ENCODE measurements at regions not wholly inside any gene's neighbourhood (a gene's known extent, or its start where the extent isn't known, plus 50 kb on each side); places are given as distances from the start of the nearest gene placed in this dataset.
"Not testable (repeated sequence)": the region's sequence is repeated elsewhere in the genome, so short reads cannot be mapped to it uniquely, and the experiment has no call there.

DNA sequence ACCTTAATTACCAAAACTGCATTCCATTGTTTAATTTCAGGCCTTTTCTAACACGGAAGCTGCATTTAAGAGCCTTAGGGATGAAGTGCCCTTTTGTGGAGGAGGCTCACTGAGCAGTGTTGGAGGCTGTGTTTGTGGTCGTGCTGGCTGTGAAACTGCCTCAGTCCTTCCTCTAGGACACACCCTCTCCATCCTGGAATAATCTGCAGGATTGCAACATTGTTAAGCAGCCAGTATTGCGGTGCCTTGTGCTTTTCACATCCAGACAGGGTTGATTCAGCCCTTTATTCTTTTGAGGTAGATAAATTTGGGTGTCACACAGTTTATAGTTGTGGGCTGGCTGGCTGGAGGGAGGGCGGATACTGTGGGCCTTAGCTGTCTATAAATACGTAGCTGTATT, 141.6 kb downstream of the CDRT15L2 start:
- ChIA-PET POLR2A (no interaction called here), RAD21 (ENCODE audit: low non-redundant PET in 1 of 2, low total read pairs in 2 of 2, uncharacterized antibody in 2 of 2, unreplicated experiment in 2 of 2) (no interaction called here), CTCF (no interaction called here)
- intact Hi-C loops (cut with micrococcal nuclease), result no loop called here
- no peak overlapping the region for H3K4me2 ChIP-seq (ENCODE audit: low read length)
- no TSS peak for BruUV-seq (replicated peaks)
- no peaks in the 10 kb centered on the region for H4K20me1 ChIP-seq (ENCODE audit: insufficient read depth)
- no peaks in the 10 kb centered on the region for H3K79me2 ChIP-seq (ENCODE audit: insufficient read depth, low read length)
- H3K9ac ChIP-seq (ENCODE audit: low read length), result no peak overlapping the region
- no peaks in the 10 kb centered on the region for H3K4me1 ChIP-seq (ENCODE audit: control insufficient read depth in 1 of 2, insufficient read depth in 2 of 2, low read length in 2 of 2)
- DNase-seq (ENCODE audit: low read depth, low spot score) (no peak), ATAC-seq (no peak)
- TF ChIP-seq CBX3 (IDR thresholded peaks at IDR 0.05; ENCODE audit: low read depth) (no peak), CEBPB (IDR thresholded peaks at IDR 0.05; ENCODE audit: low read depth) (no peak), SIN3A (IDR thresholded peaks at IDR 0.05; ENCODE audit: low read depth) (no peak), ZFX (IDR thresholded peaks at IDR 0.05) (no peak), POLR2AphosphoS5 (IDR thresholded peaks at IDR 0.05; ENCODE audit: low read depth, low read length) (no peak), JUND (IDR thresholded peaks at IDR 0.05) (no peak), EZH2phosphoT487 (IDR thresholded peaks at IDR 0.05; ENCODE audit: borderline replicate concordance) (no peak)
- TF ChIP-seq, protein P1, sequence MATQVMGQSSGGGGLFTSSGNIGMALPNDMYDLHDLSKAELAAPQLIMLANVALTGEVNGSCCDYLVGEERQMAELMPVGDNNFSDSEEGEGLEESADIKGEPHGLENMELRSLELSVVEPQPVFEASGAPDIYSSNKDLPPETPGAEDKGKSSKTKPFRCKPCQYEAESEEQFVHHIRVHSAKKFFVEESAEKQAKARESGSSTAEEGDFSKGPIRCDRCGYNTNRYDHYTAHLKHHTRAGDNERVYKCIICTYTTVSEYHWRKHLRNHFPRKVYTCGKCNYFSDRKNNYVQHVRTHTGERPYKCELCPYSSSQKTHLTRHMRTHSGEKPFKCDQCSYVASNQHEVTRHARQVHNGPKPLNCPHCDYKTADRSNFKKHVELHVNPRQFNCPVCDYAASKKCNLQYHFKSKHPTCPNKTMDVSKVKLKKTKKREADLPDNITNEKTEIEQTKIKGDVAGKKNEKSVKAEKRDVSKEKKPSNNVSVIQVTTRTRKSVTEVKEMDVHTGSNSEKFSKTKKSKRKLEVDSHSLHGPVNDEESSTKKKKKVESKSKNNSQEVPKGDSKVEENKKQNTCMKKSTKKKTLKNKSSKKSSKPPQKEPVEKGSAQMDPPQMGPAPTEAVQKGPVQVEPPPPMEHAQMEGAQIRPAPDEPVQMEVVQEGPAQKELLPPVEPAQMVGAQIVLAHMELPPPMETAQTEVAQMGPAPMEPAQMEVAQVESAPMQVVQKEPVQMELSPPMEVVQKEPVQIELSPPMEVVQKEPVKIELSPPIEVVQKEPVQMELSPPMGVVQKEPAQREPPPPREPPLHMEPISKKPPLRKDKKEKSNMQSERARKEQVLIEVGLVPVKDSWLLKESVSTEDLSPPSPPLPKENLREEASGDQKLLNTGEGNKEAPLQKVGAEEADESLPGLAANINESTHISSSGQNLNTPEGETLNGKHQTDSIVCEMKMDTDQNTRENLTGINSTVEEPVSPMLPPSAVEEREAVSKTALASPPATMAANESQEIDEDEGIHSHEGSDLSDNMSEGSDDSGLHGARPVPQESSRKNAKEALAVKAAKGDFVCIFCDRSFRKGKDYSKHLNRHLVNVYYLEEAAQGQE (IDR thresholded peaks at IDR 0.05; ENCODE audit: low read depth), result no peak
- no peak overlapping the region for H3K27ac ChIP-seq (ENCODE audit: low read depth, low read length)
- no peaks in the 10 kb centered on the region for H3K27me3 ChIP-seq (ENCODE audit: insufficient read depth, low read length)
- H3K9me2 ChIP-seq (ENCODE audit: insufficient read depth), result no peaks in the 10 kb centered on the region
- H2AFZ ChIP-seq (ENCODE audit: low read depth, low read length, poor library complexity, severe bottlenecking), result no peak overlapping the region
- no peaks in the 10 kb centered on the region for H3K36me3 ChIP-seq (ENCODE audit: control insufficient read depth in 1 of 2, insufficient read depth in 2 of 2, low read length in 2 of 2)
- H3K9me3 ChIP-seq (ENCODE audit: control insufficient read depth in 1 of 2, insufficient read depth in 1 of 2, low read depth in 1 of 2, low read length in 2 of 2), result no peaks in the 10 kb centered on the region
- no peak overlapping the region for H3K4me3 ChIP-seq (replicated peaks in 1 of 2; ENCODE audit: low read depth in 1 of 2, low read length in 2 of 2)

DNA sequence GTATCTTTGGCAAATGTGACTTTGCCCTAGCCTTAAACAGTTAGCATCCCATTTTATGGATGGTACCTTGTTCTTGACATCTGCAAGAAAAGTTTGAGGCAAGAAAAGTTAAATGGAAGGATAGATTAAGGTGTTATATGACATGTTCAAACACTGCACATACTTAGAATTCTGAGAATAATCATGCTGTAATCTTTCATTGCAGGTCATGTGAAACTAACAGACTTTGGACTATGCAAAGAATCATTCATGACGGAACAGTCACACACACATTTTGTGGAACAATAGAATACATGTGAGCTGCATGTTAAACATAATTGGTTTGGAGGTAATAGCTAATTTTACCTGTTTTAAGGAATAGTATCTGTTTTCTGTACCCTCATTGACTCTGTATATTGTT, 144.9 kb downstream of the CDRT15L2 start:
- H3K79me2 ChIP-seq (ENCODE audit: insufficient read depth, low read length); H3K4me3 ChIP-seq (replicated peaks in 1 of 2; ENCODE audit: low read depth in 1 of 2, low read length in 2 of 2); POLR2A ChIA-PET; BruUV-seq (replicated peaks); H4K20me1 ChIP-seq (ENCODE audit: insufficient read depth); H3K27me3 ChIP-seq (ENCODE audit: insufficient read depth, low read length); H2AFZ ChIP-seq (ENCODE audit: low read depth, low read length, poor library complexity, severe bottlenecking); CTCF ChIA-PET; H3K9ac ChIP-seq (ENCODE audit: low read length); H3K4me1 ChIP-seq (ENCODE audit: control insufficient read depth in 1 of 2, insufficient read depth in 2 of 2, low read length in 2 of 2); H3K4me2 ChIP-seq (ENCODE audit: low read length); H3K9me2 ChIP-seq (ENCODE audit: insufficient read depth); H3K36me3 ChIP-seq (ENCODE audit: control insufficient read depth in 1 of 2, insufficient read depth in 2 of 2, low read length in 2 of 2); intact Hi-C loops (cut with micrococcal nuclease); H3K9me3 ChIP-seq (ENCODE audit: control insufficient read depth in 1 of 2, insufficient read depth in 1 of 2, low read depth in 1 of 2, low read length in 2 of 2); DNase-seq (ENCODE audit: low read depth, low spot score); ATAC-seq; RAD21 ChIA-PET (ENCODE audit: low non-redundant PET in 1 of 2, low total read pairs in 2 of 2, uncharacterized antibody in 2 of 2, unreplicated experiment in 2 of 2); H3K27ac ChIP-seq (ENCODE audit: low read depth, low read length): not testable (repeated sequence)

- H3K27me3 ChIP-seq (ENCODE audit: insufficient read depth, low read length); H4K20me1 ChIP-seq (ENCODE audit: insufficient read depth); intact Hi-C loops (cut with micrococcal nuclease); H3K4me2 ChIP-seq (ENCODE audit: low read length); DNase-seq (ENCODE audit: low read depth, low spot score); H3K36me3 ChIP-seq (ENCODE audit: control insufficient read depth in 1 of 2, insufficient read depth in 2 of 2, low read length in 2 of 2); H3K9ac ChIP-seq (ENCODE audit: low read length); H3K9me3 ChIP-seq (ENCODE audit: control insufficient read depth in 1 of 2, insufficient read depth in 1 of 2, low read depth in 1 of 2, low read length in 2 of 2); POLR2A ChIA-PET; H3K9me2 ChIP-seq (ENCODE audit: insufficient read depth); CTCF ChIA-PET; ATAC-seq; BruUV-seq (replicated peaks); H3K4me3 ChIP-seq (replicated peaks in 1 of 2; ENCODE audit: low read depth in 1 of 2, low read length in 2 of 2); H3K27ac ChIP-seq (ENCODE audit: low read depth, low read length); RAD21 ChIA-PET (ENCODE audit: low non-redundant PET in 1 of 2, low total read pairs in 2 of 2, uncharacterized antibody in 2 of 2, unreplicated experiment in 2 of 2); H2AFZ ChIP-seq (ENCODE audit: low read depth, low read length, poor library complexity, severe bottlenecking); H3K79me2 ChIP-seq (ENCODE audit: insufficient read depth, low read length); H3K4me1 ChIP-seq (ENCODE audit: control insufficient read depth in 1 of 2, insufficient read depth in 2 of 2, low read length in 2 of 2): not testable (repeated sequence)
These were observed 147.7 kb downstream of the CDRT15L2 start for GRCh38 chr17:20727201-20727600.

Measured in HCT116 (cell line).